Dendritic cell treated with granulocyte-macrophage colony-stimulating factor and Interleukin-4, amounts not matched to agents 40 ng/mL and 50 ng/mL, for 4 days (primary cell): ENCODE measurements at regions not wholly inside any gene's neighbourhood (a gene's known extent, or its start where the extent isn't known, plus 50 kb on each side); places are given as distances from the start of the nearest gene placed in this dataset.

Experiments
- H3K27ac Mint-ChIP-seq: one replicate; pipeline ENCODE4 v1.8.0; 2022; ENCODE audit warnings: mild to moderate bottlenecking, mixed read lengths
- H3K27me3 Mint-ChIP-seq: one replicate; pipeline ENCODE4 v1.8.0; 2022; ENCODE audit warnings: mild to moderate bottlenecking, mixed read lengths
- H3K36me3 Mint-ChIP-seq: one replicate; pipeline ENCODE4 v1.8.0; 2022; ENCODE audit warnings: low read depth, mixed read lengths
- H3K4me1 Mint-ChIP-seq: one replicate; pipeline ENCODE4 v1.8.0; 2022; ENCODE audit warnings: low read depth, mixed read lengths
- H3K4me3 Mint-ChIP-seq: one replicate; pipeline ENCODE4 v1.8.0; 2022; ENCODE audit warnings: mild to moderate bottlenecking, moderate library complexity, mixed read lengths
- H3K9me3 Mint-ChIP-seq: one replicate; pipeline ENCODE4 v1.8.0; 2022; ENCODE audit warnings: mixed read lengths
- intact Hi-C: fragments of 100-400 bp; cut with micrococcal nuclease; formaldehyde crosslinking; loops from one replicate; pipeline ENCODE4 v1.15.0; 2022

DNA sequence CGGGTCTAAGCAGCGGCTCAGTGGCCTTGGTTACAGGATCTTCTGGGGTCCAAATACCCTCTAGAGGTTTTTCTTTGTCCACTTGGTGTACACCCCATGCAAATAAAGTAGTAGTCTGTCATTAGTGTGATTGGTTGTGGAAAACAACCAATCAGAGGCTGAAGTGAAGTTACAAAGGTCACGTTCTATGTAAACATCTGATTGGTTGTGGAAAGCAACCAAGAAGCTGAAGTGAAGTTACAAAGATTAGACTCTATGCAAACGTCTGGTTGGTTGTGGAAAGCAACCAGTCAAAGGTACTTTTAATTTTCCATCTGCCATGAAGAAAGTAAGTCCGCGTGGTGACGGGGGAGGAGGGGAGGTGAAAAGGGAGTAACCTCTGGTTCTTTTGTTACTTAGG is 790.9 kb downstream of the UQCRFS1 start:
- H3K36me3 Mint-ChIP-seq, result no peaks in the 10 kb centered on the region
- peaks cover 6% of the 10 kb centered on the region for H3K27me3 Mint-ChIP-seq
- H3K27ac Mint-ChIP-seq, result no peak overlapping the region
- H3K9me3 Mint-ChIP-seq, result no peaks in the 10 kb centered on the region
- H3K4me1 Mint-ChIP-seq, result no peaks in the 10 kb centered on the region
- no peak overlapping the region for H3K4me3 Mint-ChIP-seq
- intact Hi-C loops, result no loop called here

DNA sequence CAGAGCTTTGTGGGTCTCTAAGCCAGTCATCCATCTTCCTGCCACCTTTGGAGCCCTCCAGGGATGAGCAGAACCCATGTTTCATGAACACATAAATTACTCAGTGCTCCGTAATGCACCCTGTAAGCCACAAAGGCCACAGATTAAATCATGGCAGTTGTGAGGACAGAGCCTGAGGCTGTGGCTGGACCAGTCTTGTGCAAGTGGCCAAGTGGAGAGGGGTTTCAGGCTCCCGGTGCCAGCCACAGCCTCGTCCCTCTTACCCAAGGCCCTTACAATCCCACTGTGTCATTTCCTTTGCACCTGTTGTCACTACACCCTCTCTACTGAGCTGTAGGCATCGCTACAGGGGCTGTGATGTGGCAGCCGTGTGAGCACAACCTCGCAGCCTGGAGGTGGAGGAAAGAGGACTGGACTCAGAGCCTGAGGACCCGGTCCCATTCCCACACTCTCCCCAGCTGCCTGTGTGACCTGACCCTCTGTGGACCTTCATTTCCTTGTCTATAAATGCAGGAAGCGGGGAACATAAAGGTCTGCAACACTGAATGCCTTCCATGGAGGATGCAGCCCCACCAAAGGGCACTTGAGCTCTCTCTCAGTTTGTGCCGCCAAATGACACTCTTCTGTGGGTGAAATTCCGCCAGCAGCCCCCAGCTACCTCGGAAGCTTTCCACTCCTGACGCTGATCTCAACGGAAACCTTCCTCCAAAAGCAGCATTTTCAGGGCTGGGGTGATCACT is 792.0 kb downstream of the UQCRFS1 start:
- H3K36me3 Mint-ChIP-seq, result no peaks in the 10 kb centered on the region
- H3K4me3 Mint-ChIP-seq, result no peak overlapping the region
- H3K27me3 Mint-ChIP-seq, result peaks cover 6% of the 10 kb centered on the region
- intact Hi-C loops, result no loop called here
- H3K9me3 Mint-ChIP-seq, result no peaks in the 10 kb centered on the region
- H3K27ac Mint-ChIP-seq, result no peak overlapping the region
- no peaks in the 10 kb centered on the region for H3K4me1 Mint-ChIP-seq

DNA sequence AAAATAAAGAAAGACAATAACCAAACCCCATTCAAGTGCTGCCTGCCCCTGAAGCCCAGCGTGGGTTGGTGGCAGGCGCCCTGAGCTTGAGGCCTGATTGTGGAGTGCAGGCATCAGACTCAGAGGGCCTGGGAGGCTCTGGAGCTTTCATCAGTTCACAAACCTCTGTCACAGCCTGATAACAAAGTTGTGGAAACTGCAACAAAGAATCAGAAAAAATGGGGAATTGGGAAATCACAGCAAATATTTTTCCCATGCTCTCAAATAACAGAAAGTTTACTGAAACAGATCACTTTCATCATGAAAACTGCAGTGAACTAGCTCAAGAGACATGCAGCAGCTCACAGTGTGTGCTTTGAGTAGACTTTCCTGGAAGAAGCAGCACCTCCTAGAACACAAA is 793.6 kb downstream of the UQCRFS1 start:
- H3K9me3 Mint-ChIP-seq, result no peaks in the 10 kb centered on the region
- H3K4me1 Mint-ChIP-seq, result no peaks in the 10 kb centered on the region
- H3K4me3 Mint-ChIP-seq, result no peak overlapping the region
- H3K27ac Mint-ChIP-seq, result no peak overlapping the region
- peaks cover 4% of the 10 kb centered on the region for H3K27me3 Mint-ChIP-seq
- intact Hi-C loops, result no loop called here
- no peaks in the 10 kb centered on the region for H3K36me3 Mint-ChIP-seq

DNA sequence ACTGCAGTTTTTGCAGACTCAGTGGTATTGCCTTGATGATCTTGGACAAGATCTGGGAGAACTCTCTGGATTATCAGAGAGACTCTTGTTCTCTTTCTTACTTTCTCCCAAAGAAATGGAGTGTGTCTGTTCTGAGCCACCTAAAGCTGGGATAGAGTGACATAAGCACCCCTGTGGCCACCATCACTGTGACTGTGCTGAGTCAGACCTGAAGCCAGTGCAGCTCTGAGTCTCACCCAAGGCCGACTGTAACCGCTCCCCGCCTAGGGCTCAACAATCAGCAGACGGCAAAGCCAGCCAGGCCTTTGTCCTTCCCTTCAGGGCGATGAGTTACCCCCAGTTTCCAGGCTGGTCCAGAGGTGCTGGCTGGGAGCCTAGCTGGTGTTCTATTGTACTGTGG is 795.6 kb downstream of the UQCRFS1 start:
- H3K4me3 Mint-ChIP-seq, result no peak overlapping the region
- H3K36me3 Mint-ChIP-seq, result no peaks in the 10 kb centered on the region
- H3K4me1 Mint-ChIP-seq, result no peaks in the 10 kb centered on the region
- peaks cover 2% of the 10 kb centered on the region for H3K27me3 Mint-ChIP-seq
- H3K27ac Mint-ChIP-seq, result no peak overlapping the region
- H3K9me3 Mint-ChIP-seq, result no peaks in the 10 kb centered on the region
- intact Hi-C loops, result no loop called here

DNA sequence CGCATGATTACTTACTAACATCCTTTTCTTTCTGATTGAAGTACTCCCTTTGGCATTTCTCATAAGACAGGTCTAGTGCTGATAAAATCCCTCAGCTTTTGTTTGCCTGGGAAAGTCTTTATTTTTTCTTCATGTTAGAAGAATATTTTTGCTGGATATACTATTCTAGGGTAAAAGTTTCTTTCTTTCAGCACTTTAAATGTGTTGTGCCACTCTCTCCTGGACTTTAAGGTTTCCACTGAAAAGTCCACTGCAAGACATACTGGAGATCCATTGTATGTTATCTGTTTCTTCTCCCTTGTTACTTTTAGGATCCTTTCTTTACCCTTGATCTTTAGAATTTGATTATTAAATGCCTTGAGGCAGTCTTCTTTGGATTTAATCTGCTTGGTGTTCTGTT is 796.7 kb downstream of the UQCRFS1 start:
- Mint-ChIP-seq H3K27ac (no peak overlapping the region), H3K4me1 (no peaks in the 10 kb centered on the region), H3K9me3 (no peaks in the 10 kb centered on the region), H3K4me3 (no peak overlapping the region), H3K27me3 (peaks cover under 1% of the 10 kb centered on the region), H3K36me3 (no peaks in the 10 kb centered on the region)
- intact Hi-C loops, result no loop called here

DNA sequence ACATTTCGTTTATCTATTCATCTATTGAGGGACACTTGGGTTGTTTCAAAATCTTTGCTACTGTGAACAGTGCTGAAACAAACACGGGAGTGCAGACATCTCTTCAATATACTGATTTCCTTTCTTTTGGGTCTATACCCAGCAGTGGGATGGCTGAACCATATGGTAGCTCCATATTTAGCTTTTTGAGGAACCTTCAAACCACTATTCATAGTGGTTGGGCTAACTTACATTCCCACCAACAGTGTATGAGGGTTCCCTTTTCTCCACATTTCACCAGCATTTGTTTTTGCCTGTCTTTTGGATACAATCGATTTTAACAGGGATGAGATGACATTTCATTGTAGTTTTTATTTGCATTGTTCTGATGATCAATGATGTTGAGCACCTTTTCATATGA is 798.2 kb downstream of the UQCRFS1 start:
- H3K4me1 Mint-ChIP-seq, result no peaks in the 10 kb centered on the region

DNA sequence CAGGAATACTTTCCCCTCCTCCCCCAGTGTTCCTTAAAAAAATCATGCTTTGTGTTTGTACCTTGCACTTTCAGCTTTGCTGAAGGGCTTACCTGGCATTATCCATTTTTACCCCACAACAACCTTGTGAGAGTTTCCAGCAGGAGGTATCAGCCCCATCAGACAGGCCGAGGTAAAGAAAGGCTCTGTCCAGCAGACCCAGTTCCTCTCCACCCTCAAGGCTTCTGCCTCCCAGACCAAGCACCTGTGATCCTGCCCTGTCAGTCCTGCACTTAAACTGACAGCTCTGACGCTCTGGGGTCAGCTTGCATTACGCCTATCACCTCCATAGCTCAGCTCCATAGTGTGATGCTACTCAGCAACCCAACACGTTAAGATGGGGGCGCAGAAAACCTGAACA is 803.1 kb downstream of the UQCRFS1 start:
- intact Hi-C loops, result no loop called here
- peaks cover 15% of the 10 kb centered on the region for H3K27me3 Mint-ChIP-seq
- H3K36me3 Mint-ChIP-seq, result no peaks in the 10 kb centered on the region
- H3K4me3 Mint-ChIP-seq, result no peak overlapping the region
- peaks cover 17% of the 10 kb centered on the region for H3K4me1 Mint-ChIP-seq
- H3K9me3 Mint-ChIP-seq, result no peaks in the 10 kb centered on the region
- no peak overlapping the region for H3K27ac Mint-ChIP-seq

More for the DNA sequence above, 798.2 kb downstream of the UQCRFS1 start:
- H3K27ac Mint-ChIP-seq, result no peak overlapping the region
- H3K4me3 Mint-ChIP-seq, result no peak overlapping the region
- H3K36me3 Mint-ChIP-seq, result no peaks in the 10 kb centered on the region
- intact Hi-C loops, result no loop called here
- H3K27me3 Mint-ChIP-seq, result no peaks in the 10 kb centered on the region
- no peaks in the 10 kb centered on the region for H3K9me3 Mint-ChIP-seq

DNA sequence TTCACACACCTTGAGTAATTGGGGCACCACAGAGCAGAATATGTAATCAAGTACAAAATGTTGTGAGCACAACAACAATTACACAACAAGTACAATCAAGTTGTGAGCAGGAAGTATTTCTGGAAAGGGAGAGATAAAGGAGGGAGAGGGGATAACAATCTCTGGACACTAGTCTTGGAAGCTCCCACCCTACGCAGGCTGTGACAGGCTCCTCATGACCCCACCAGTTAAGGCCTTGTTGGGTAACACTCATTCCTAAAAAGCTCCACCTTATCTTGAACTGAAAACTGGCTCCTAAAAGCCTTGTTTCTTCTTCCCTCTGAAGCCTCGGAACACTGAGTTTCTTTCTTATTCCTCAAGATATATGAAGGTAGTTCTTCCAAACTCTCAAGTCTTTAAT is 806.0 kb downstream of the UQCRFS1 start:
- Mint-ChIP-seq H3K27ac (no peak overlapping the region), H3K27me3 (peaks cover 23% of the 10 kb centered on the region), H3K36me3 (no peaks in the 10 kb centered on the region), H3K4me3 (no peak overlapping the region), H3K4me1 (peaks cover 37% of the 10 kb centered on the region), H3K9me3 (no peaks in the 10 kb centered on the region)
- intact Hi-C loops, result no loop called here

DNA sequence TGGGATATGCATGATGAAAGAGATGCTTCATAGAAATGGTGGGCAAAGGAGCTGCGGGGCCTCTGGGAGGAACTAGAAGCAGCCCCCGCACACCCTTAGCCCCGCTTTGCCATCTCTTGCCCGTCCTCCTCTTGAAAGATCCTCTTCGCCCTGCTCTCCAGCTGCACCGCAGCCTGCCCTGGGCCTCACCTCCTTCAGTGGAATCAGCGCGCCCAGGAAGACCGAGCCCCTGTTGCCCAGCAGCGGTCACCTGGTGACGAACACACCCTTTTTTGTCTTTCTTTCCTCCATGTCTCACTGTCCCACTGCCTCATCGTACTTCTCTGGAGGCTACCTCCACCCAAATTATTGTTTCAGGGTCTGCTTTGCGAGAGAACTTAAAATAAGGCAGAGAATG is 807.6 kb downstream of the UQCRFS1 start:
- Mint-ChIP-seq H3K4me1 (peaks cover 42% of the 10 kb centered on the region), H3K36me3 (no peaks in the 10 kb centered on the region), H3K9me3 (no peaks in the 10 kb centered on the region), H3K27ac (no peak overlapping the region), H3K4me3 (no peak overlapping the region), H3K27me3 (peaks cover 23% of the 10 kb centered on the region)
- intact Hi-C loops, result no loop called here

DNA sequence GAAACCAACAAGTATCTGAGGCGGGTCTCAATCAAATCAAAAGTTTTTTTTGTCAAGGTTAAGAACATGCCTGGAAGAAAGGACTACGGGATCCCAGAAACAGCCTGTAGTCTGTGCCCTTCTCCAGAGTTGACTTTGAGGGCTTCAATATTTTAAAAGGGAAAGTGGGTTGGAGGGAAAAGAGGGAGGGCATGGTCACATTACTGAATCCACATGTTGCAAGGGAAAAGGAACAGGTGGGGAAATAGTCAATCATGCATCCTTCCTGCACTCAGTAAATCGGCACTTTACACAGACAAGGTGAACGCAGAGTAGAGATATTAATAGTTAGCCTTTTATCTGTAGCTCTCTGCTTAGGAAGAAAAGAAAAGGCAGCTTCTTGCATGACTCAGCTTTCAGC is 808.5 kb downstream of the UQCRFS1 start:
- no peaks in the 10 kb centered on the region for H3K9me3 Mint-ChIP-seq

DNA sequence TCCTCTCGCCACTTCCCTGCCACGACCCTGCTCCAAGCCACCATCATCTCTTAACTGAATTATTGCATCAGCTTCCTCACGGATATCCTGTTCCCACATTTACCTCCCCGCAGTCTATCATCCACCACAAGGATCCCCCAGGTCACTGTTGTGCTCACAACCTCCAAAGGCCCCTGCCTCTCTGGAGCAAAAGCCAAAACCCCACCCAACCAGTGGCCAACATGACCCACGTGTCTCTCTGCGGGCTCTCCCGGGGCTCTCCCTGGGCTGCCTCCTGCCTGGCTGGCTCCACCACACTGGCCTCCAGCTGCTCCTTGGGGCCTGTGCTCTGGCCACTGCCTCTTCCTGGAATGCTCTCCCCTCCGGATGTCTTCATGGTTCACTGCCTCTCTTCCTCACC is 809.3 kb downstream of the UQCRFS1 start:
- H3K4me3 Mint-ChIP-seq, result no peak overlapping the region
- peaks cover 23% of the 10 kb centered on the region for H3K27me3 Mint-ChIP-seq
- intact Hi-C loops, result no loop called here
- no peaks in the 10 kb centered on the region for H3K9me3 Mint-ChIP-seq
- no peaks in the 10 kb centered on the region for H3K36me3 Mint-ChIP-seq
- H3K27ac Mint-ChIP-seq, result no peak overlapping the region
- peaks cover 41% of the 10 kb centered on the region for H3K4me1 Mint-ChIP-seq

More for the DNA sequence above, 808.5 kb downstream of the UQCRFS1 start:
- Mint-ChIP-seq H3K36me3 (no peaks in the 10 kb centered on the region), H3K27me3 (peaks cover 23% of the 10 kb centered on the region), H3K4me3 (no peak overlapping the region), H3K27ac (no peak overlapping the region), H3K4me1 (peaks cover 42% of the 10 kb centered on the region)
- intact Hi-C loops, result no loop called here

DNA sequence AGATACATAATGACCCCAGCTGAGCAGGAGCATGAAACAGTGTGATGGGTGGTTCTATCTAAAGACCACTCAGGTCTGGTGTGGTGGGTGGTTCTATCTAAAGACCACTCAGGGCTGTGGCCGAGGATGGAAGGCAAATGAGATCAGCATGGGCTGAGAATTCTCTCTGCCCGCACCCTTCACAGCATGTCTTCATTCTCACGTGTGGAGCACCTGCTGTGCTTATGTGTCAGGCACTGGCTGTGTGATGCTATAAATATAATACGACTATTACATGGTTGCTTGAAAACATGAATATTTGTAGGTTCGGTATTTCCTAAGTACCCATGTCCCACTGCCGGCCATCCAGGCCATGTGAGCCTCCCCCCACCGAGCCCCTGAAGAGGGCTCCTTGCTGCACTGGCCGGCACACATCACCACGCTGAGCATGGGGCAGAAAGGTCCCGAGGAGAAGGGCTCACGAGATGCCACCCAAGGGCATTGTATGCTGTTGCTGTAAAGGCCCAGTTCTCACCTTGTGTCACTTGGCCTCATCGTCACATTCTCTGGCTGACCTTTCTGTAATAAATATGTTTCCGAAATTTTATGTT is 810.2 kb downstream of the UQCRFS1 start:
- no peaks in the 10 kb centered on the region for H3K36me3 Mint-ChIP-seq
- peaks cover 20% of the 10 kb centered on the region for H3K27me3 Mint-ChIP-seq
- intact Hi-C loops, result no loop called here
- no peaks in the 10 kb centered on the region for H3K9me3 Mint-ChIP-seq
- H3K4me3 Mint-ChIP-seq, result no peak overlapping the region
- H3K4me1 Mint-ChIP-seq, result peaks cover 34% of the 10 kb centered on the region
- H3K27ac Mint-ChIP-seq, result no peak overlapping the region

DNA sequence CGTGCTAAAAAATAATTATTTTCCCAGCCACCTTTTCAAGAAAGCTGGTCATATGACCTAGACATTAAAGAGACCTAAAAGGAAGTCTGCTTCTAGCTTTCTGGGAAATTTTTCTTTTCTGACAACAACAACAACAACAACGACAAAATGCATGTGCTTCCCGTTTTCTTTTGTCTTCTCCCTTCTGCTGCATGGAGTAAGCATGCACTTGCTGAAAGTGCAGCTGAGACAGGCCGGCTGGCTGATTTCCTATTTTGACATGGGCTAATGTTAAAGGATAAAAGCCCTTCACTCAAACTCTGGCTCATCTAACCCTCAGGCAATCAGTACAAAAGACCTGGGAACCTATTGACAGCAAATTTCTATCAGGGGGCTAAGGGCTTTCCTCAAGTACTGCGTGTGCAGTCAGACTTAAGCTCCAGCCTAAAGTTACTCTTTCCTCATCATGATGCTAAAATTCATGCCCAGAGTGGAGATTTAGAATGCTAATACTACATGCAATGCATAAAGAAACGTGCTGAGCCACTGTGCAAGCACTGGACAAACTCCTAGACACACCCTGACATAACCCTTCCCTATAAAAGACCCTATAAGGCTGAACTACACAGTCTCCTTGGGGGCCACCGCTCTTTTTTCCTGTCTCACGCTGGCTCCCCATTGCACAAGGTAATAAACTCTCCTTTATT is 811.1 kb downstream of the UQCRFS1 start:
- H3K9me3 Mint-ChIP-seq, result no peaks in the 10 kb centered on the region

DNA sequence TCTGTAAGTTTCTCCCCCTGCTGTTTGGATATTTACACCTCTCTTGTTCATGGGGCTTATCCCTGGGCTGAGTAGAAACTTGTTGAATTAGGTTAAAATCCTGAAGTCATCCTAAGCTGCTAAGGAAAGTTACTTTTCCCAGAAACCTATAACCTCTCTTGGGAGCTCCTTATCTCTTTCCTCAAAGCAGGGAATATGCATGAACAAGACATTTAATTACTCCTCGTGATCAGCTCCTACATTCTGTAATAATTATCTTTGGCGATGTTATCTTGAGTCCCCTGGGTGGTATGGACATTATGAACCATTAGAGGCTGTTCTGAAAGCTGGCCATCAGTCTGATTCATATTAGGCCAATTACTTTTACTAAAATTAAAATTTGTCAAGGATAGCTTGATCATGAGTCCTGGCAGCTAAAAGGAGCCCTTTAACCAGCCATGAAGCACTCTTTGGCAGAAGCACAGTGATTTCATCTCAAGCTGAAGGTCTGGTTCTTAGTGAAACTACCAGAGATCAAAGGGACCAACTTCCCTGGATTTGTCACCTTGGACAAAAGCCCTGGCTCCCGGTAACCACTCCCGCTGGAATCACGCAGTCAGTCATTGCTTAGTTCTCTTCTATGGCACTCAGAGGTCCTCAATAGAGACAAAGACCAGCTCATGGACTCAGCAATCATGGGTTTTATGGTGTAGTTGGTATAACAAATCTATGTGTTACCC is 811.8 kb downstream of the UQCRFS1 start:
- no peaks in the 10 kb centered on the region for H3K36me3 Mint-ChIP-seq
- no peak overlapping the region for H3K4me3 Mint-ChIP-seq
- intact Hi-C loops, result no loop called here
- no peaks in the 10 kb centered on the region for H3K9me3 Mint-ChIP-seq
- peaks cover 17% of the 10 kb centered on the region for H3K27me3 Mint-ChIP-seq
- no peak overlapping the region for H3K27ac Mint-ChIP-seq
- H3K4me1 Mint-ChIP-seq, result peaks cover 34% of the 10 kb centered on the region

More for the DNA sequence above, 811.1 kb downstream of the UQCRFS1 start:
- H3K4me3 Mint-ChIP-seq, result no peak overlapping the region
- peaks cover 34% of the 10 kb centered on the region for H3K4me1 Mint-ChIP-seq
- H3K27me3 Mint-ChIP-seq, result peaks cover 20% of the 10 kb centered on the region
- no peak overlapping the region for H3K27ac Mint-ChIP-seq
- intact Hi-C loops, result no loop called here
- no peaks in the 10 kb centered on the region for H3K36me3 Mint-ChIP-seq
